ENCODE measurements at regions not wholly inside any gene's neighbourhood (a gene's known extent, or its start where the extent isn't known, plus 50 kb on each side); places are given as distances from the start of the nearest gene placed in this dataset.
A peak's percentile ranks its signal among the peaks of the same experiment; 100 is the strongest.

- DNase-seq: no peak
- no peak for ATAC-seq (ENCODE audit: poor library complexity)
- intact Hi-C loops (cut with DNase I): loop anchor here (2.0 to 10.0 kb wide), 4 partner anchors 105 to 995 kb away; no protein-coding TSS in a partner anchor
Measured at GRCh38 chr11:11789735-11790369, 51.9 kb upstream of the USP47 start.

GRCh38 chr11:11788063-11788710 is 53.6 kb upstream of the USP47 start:
- intact Hi-C loops (cut with DNase I): loop anchor here (2.0 to 10.0 kb wide), 2 partner anchors 751 to 853 kb away; no protein-coding TSS in a partner anchor
- DNase-seq: no peak
- ATAC-seq (ENCODE audit: poor library complexity): peak; percentile 10

DNA sequence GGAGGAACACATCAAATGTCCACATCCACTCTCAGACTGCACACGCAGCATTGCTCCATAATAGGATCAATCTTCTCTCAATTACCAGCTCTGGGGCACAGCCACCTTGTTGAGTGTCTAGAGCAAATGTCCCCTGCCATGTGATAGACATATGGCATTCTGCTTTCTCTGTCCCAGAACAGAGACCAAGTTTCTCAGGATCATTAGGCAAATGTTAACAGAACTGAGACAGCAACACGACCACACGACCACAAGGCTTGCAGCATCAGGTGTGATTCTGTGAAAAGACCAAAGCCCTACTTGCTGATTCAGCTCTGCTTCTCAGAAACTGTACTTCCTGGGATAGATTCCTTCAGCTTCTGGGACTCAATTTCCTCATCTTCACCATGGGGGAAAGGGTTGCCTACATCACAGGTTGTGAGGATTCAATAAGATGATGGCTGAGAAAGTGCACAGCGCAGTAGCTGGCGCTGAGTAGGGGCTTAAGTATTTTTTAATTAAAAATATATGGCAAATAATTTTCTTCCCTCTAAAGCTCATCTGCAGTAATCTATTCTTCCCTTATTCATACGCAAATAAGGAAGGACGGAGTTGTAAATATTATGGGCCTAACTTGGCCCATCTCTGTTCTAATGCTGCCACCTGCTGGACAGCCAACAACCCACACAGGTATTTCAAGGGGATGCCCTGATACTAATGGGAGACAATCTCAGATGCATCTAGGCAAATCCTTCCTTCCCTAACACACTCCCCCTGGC is 54.3 kb upstream of the USP47 start:
- intact Hi-C loops (cut with DNase I): loop anchor here (2.0 to 10.0 kb wide), 2 partner anchors 751 to 853 kb away; no protein-coding TSS in a partner anchor
- peak; percentile 74 for DNase-seq
- peak; percentile 97 for ATAC-seq (ENCODE audit: poor library complexity)

- peak; percentile 71 for ATAC-seq (ENCODE audit: poor library complexity)
- intact Hi-C loops (cut with DNase I): loop anchor here (10.0 kb wide), 1 partner anchor 852 kb away; no protein-coding TSS in a partner anchor
Measured at GRCh38 chr11:11786771-11787170, 55.0 kb upstream of the USP47 start.

GRCh38 chr11:11786234-11786633 is 55.5 kb upstream of the USP47 start:
- DNase-seq (no peak), ATAC-seq (ENCODE audit: poor library complexity) (no peak)
- intact Hi-C loops (cut with DNase I): loop anchor here (10.0 kb wide), 1 partner anchor 851 kb away; no protein-coding TSS in a partner anchor

More at GRCh38 chr11:11786771-11787170, 55.0 kb upstream of the USP47 start:
- no peak for DNase-seq

DNA sequence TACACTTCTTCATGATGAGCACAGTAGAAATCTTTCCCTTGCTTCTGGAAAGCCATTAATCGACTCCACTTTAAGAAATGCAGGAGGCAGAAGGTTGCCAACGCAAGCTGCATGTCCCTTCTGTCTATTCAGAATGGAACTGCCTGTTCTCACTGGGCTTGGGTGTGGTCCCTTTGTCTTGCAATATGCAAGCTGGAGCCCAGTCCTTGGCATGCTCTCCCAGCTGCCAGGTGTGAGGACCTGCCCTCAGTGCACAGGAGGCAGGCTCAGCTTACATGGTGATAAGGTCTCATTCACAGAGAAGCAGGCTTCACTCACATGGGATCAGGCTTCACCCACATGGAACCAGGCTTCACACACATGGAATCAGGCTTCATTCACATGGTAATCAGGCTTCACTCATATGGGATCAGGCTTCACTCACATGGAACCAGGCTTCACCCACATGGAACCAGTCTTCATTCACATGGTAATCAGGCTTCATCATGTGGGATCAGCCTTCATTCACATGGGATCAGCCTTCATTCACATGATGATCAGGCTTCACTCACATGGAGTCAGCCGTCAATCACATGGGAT is 59.2 kb upstream of the USP47 start:
- ATAC-seq (ENCODE audit: poor library complexity): no peak
- DNase-seq: no peak
- intact Hi-C loops (cut with DNase I): loop anchor here (10.0 kb wide), 1 partner anchor 848 kb away; no protein-coding TSS in a partner anchor

- DNase-seq: no peak
- intact Hi-C loops (cut with DNase I): loop anchor here (10.0 kb wide), 1 partner anchor 846 kb away; no protein-coding TSS in a partner anchor
- ATAC-seq (ENCODE audit: poor library complexity): no peak
Measured at GRCh38 chr11:11780858-11781257, 60.9 kb upstream of the USP47 start.

- no peak for ATAC-seq (ENCODE audit: poor library complexity)
- DNase-seq: no peak
- intact Hi-C loops (cut with DNase I): loop anchor here (10.0 kb wide), 2 partner anchors 145 to 845 kb away; no protein-coding TSS in a partner anchor
Measured at GRCh38 chr11:11779975-11780374, 61.8 kb upstream of the USP47 start.

DNA sequence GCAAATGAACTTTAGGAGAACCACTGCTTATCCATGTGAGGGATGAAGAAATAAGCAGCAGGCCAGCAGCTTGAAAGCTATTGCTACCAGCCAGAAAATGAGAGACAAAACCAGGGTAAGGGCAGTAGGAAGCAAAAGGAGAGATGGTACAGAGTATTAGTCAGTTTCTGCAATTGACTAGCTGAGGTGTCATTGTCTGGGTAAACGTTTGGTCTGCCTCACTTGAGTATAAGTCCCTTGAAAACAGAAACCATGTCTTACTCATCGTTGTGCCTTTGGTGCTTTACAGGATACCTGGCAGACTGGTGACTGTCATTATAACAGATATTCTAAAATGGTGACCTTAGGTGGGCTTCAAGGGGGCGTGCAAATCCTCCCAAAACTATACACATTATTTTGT is 63.9 kb upstream of the USP47 start:
- ATAC-seq (ENCODE audit: poor library complexity) (no peak), DNase-seq (no peak)
- intact Hi-C loops (cut with DNase I): loop anchor here (10.0 kb wide), 1 partner anchor 143 kb away; no protein-coding TSS in a partner anchor

DNA sequence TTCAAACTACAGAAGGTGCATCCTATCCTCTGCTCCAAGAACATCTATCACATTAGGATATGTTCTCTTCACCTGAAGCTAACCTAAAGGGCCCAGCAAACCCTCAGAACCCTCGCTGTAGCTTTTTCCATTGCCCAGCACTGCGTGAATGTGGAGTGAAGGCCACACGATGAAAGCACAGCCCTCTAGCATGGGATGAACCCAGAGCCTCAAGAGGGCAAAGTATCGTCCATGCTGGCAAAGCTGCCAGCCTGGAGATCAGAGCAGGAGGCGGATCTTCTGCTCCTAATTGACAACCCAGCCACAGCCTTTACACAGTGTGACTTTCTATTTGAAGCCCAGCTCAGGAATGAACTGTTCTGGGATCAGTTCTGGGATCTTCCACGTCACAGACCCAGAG is 65.1 kb upstream of the USP47 start:
- ATAC-seq (ENCODE audit: poor library complexity): no peak
- intact Hi-C loops (cut with DNase I): loop anchor here (10.0 kb wide), 1 partner anchor 142 kb away; no protein-coding TSS in a partner anchor
- DNase-seq: no peak

- intact Hi-C loops (cut with DNase I): loop anchor here (10.0 kb wide), 1 partner anchor 140 kb away; no protein-coding TSS in a partner anchor
- DNase-seq (no peak), ATAC-seq (ENCODE audit: poor library complexity) (no peak)
Measured at GRCh38 chr11:11774928-11775327, 66.8 kb upstream of the USP47 start.

- ATAC-seq (ENCODE audit: poor library complexity) (no peak), DNase-seq (no peak)
- intact Hi-C loops (cut with DNase I): loop anchor here (10.0 kb wide), 1 partner anchor 138 kb away; no protein-coding TSS in a partner anchor
Measured at GRCh38 chr11:11772865-11773515, 68.8 kb upstream of the USP47 start.

DNA sequence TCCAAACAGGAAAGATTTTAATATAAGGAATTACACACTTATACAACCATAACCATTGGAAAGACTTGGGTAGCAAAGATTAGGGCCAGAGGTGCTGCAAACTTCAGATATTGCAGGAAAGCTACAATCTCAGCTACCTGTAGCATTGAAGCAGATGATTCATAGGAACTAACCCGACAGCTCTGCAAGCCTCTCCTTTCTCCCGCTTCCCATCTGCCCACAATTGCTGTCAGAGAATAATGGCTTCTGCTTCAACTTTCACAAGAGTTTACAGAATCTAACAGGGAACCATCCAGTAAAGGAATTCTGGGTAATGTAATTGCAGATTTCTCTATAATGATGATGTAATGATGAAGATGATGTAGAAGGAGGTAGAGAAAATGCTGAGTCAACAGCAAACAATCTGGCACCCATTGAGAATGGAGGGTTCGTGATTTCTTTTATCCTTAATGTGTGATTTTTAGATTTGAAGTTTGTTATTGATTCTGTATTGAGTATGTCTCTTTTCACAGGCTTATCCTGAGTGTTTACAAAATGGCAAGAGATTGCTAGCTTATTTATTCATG is 70.8 kb upstream of the USP47 start:
- intact Hi-C loops (cut with DNase I): loop anchor here (10.0 kb wide), 1 partner anchor 136 kb away; no protein-coding TSS in a partner anchor
- DNase-seq: no peak
- ATAC-seq (ENCODE audit: poor library complexity): no peak

GRCh38 chr11:11770296-11770695 is 71.5 kb upstream of the USP47 start:
- ATAC-seq (ENCODE audit: poor library complexity) (no peak), DNase-seq (no peak)
- intact Hi-C loops (cut with DNase I): loop anchor here (10.0 kb wide), 1 partner anchor 135 kb away; no protein-coding TSS in a partner anchor

- intact Hi-C loops (cut with DNase I): loop anchor here (10.0 kb wide), 1 partner anchor 135 kb away; no protein-coding TSS in a partner anchor
- no peak for DNase-seq
- ATAC-seq (ENCODE audit: poor library complexity): no peak
Measured at GRCh38 chr11:11769782-11770181, 72.0 kb upstream of the USP47 start.

GRCh38 chr11:11769362-11769761 is 72.4 kb upstream of the USP47 start:
- DNase-seq (no peak), ATAC-seq (ENCODE audit: poor library complexity) (no peak)
- intact Hi-C loops (cut with DNase I): no loop called here

GRCh38 chr11:11764423-11764803 is 77.4 kb upstream of the USP47 start:
- ATAC-seq (ENCODE audit: poor library complexity): no peak
- DNase-seq: no peak
- intact Hi-C loops (cut with DNase I): no loop called here
